IMR-90 (cell line): ENCODE measurements at regions not wholly inside any gene's neighbourhood (a gene's known extent, or its start where the extent isn't known, plus 50 kb on each side); places are given as distances from the start of the nearest gene placed in this dataset.

Experiments
- ATAC-seq: fragments of 200-7000 bp; cut with Tn5 transposase; 2 replicates; pipeline ENCODE4 v1.9.1; 2020; ENCODE audit warnings: low read depth, mild to moderate bottlenecking, moderate library complexity
- BruUV-seq: library from RNA; stranded (reverse); fragments of 400-500 nt; replicated peaks from 2 replicates; lab custom pipeline; 2021; lab: Mats Ljungman, UMichigan
- CTCF ChIA-PET: fragments of 300-600 bp; formaldehyde crosslinking; extraction: SDS; loops from one replicate; lab custom pipeline; 2021; ENCODE audit warnings: antibody characterized with exemption; lab: Yijun Ruan, JAX
- POLR2A ChIA-PET: fragments of 300-600 bp; sonication (Branson Sonifier 250); formaldehyde crosslinking; loops from one replicate; lab custom pipeline; 2022; ENCODE audit warnings: antibody characterized with exemption; ENCODE audit not compliant: unreplicated experiment; lab: Charles Lee
- DNase-seq: peaks from one replicate; pipeline ENCODE4 v3.0.0; 2013
- H2AFZ ChIP-seq: replicated peaks from 2 replicates; pipeline ENCODE3; 2013; ENCODE audit warnings: low read length, mild to moderate bottlenecking; ENCODE audit not compliant: poor library complexity
- H2AK5ac ChIP-seq: 2 replicates; pipeline ENCODE4 v1.6.1; 2013; ENCODE audit warnings: low read depth, low read length, inconsistent platforms
- H2AK9ac ChIP-seq: replicated peaks from 2 replicates; pipeline ENCODE3; 2013; ENCODE audit warnings: mild to moderate bottlenecking, low read depth, low read length, moderate library complexity; ENCODE audit not compliant: poor library complexity
- H2BK120ac ChIP-seq: 2 replicates; pipeline ENCODE4 v1.6.1; 2013; ENCODE audit warnings: low read depth, low read length, inconsistent platforms
- H2BK15ac ChIP-seq: 3 replicates; pipeline ENCODE4 v1.6.1; 2013; ENCODE audit warnings: low read depth, low read length, inconsistent platforms
- H2BK20ac ChIP-seq: 2 replicates; pipeline ENCODE4 v1.6.1; 2013; ENCODE audit warnings: low read depth, mild to moderate bottlenecking, inconsistent platforms, low read length, moderate library complexity
- H2BK5ac ChIP-seq: 2 replicates; pipeline ENCODE4 v1.6.1; 2013; ENCODE audit warnings: mild to moderate bottlenecking, low read depth, low read length, inconsistent platforms; ENCODE audit not compliant: poor library complexity, severe bottlenecking
- H3K14ac ChIP-seq: replicated peaks from 2 replicates; pipeline ENCODE4 v1.6.1; 2013; ENCODE audit warnings: low read depth, low read length, inconsistent platforms
- H3K18ac ChIP-seq: 2 replicates; pipeline ENCODE4 v1.6.1; 2013; ENCODE audit warnings: low read depth, low read length, control low read depth
- H3K23ac ChIP-seq: 2 replicates; pipeline ENCODE4 v1.6.1; 2013; ENCODE audit warnings: low read depth, low read length, inconsistent platforms
- H3K27ac ChIP-seq: 2 replicates; pipeline ENCODE4 v1.5.1; 2013; ENCODE audit warnings: mild to moderate bottlenecking, control low read depth, low read length; ENCODE audit not compliant: insufficient read depth
- H3K27me3 ChIP-seq: 2 replicates; pipeline ENCODE4 v1.6.1; 2013; ENCODE audit warnings: low read length; ENCODE audit not compliant: control insufficient read depth, insufficient read depth
- H3K36me3 ChIP-seq: 2 replicates; pipeline ENCODE4 v1.6.1; 2013; ENCODE audit warnings: low read length, mixed read lengths; ENCODE audit not compliant: control insufficient read depth, insufficient read depth
- H3K4ac ChIP-seq: 2 replicates; pipeline ENCODE4 v1.6.1; 2013; ENCODE audit warnings: low read depth, low read length, inconsistent platforms
- H3K4me1 ChIP-seq: 2 replicates; pipeline ENCODE4 v1.6.1; 2013; ENCODE audit warnings: low read length, mixed read lengths; ENCODE audit not compliant: control insufficient read depth, insufficient read depth
- H3K4me2 ChIP-seq: 2 replicates; pipeline ENCODE4 v1.6.1; 2013; ENCODE audit warnings: low read depth, mild to moderate bottlenecking, control low read depth, low read length, moderate library complexity
- H3K4me3 ChIP-seq: 2 replicates; pipeline ENCODE4 v1.5.1; 2013; ENCODE audit warnings: low read depth, mild to moderate bottlenecking, control low read depth, low read length, moderate library complexity; ENCODE audit not compliant: insufficient read depth
- H3K56ac ChIP-seq: 2 replicates; pipeline ENCODE4 v1.6.1; 2013; ENCODE audit warnings: low read length, inconsistent platforms; ENCODE audit not compliant: insufficient read depth; ENCODE audit errors: extremely low read depth
- H3K79me1 ChIP-seq, 2 experiments: 2 replicates each; pipeline ENCODE4 v1.6.1; 2013; ENCODE audit warnings: low read length in 2 of 2, inconsistent platforms in 1 of 2, low read depth in 1 of 2
- H3K9ac ChIP-seq: 2 replicates; pipeline ENCODE4 v1.6.1; 2013; ENCODE audit warnings: low read depth, low read length, control low read depth
- H3K9me1 ChIP-seq: 2 replicates; pipeline ENCODE4 v1.6.1; 2013; ENCODE audit warnings: low read length, inconsistent platforms; ENCODE audit not compliant: insufficient read depth
- H3K9me3 ChIP-seq: 2 replicates; pipeline ENCODE4 v1.6.1; 2013; ENCODE audit warnings: low read length; ENCODE audit not compliant: control insufficient read depth, insufficient read depth
- H4K20me1 ChIP-seq: 2 replicates; pipeline ENCODE4 v1.6.1; 2013; ENCODE audit warnings: low read length, inconsistent platforms; ENCODE audit not compliant: insufficient read depth
- H4K5ac ChIP-seq: 2 replicates; pipeline ENCODE4 v1.6.1; 2013; ENCODE audit warnings: mild to moderate bottlenecking, low read depth, low read length, control low read depth
- H4K8ac ChIP-seq, 2 experiments: 2 replicates each; pipeline ENCODE4 v1.6.1; 2013; ENCODE audit warnings: low read depth in 2 of 2, low read length in 2 of 2, control low read depth in 1 of 2, inconsistent platforms in 1 of 2
- H4K91ac ChIP-seq: 2 replicates; pipeline ENCODE4 v1.6.1; 2013; ENCODE audit warnings: low read depth, low read length, inconsistent platforms; ENCODE audit not compliant: insufficient read depth
- CEBPB ChIP-seq: IDR thresholded peaks from 2 replicates; pipeline ENCODE4 v1.6.1; 2012; ENCODE audit warnings: low read depth, low read length, improper control_type of control experiment
- POLR2A ChIP-seq: IDR thresholded peaks from 2 replicates; pipeline ENCODE4 v1.6.1; 2012; ENCODE audit warnings: mild to moderate bottlenecking, low read depth, low read length
- RCOR1 ChIP-seq: IDR thresholded peaks from 2 replicates; pipeline ENCODE4 v1.6.1; 2012; ENCODE audit warnings: mild to moderate bottlenecking, low read length, improper control_type of control experiment; ENCODE audit not compliant: insufficient replicate concordance
- WGBS, 2 experiments: methylation state at CpG; one replicate each; pipeline versions ENCODE4 v1.1.5 to v1.1.7; 2013; ENCODE audit warnings: missing lambda C conversion rate in 2 of 2; ENCODE audit not compliant: insufficient read length in 1 of 2; ENCODE audit errors: extremely low coverage in 2 of 2; 5-methylcytosine and 5-hydroxymethylcytosine counted together
- dilution Hi-C: fragments of 300-500 bp; cut with HindIII; formaldehyde crosslinking; loops from one replicate; pipeline ENCODE4 v1.14.3; 2018; ENCODE audit warnings: low sequenced_read_pairs; ENCODE audit not compliant: unreplicated experiment
- in situ Hi-C: fragments of 300-500 bp; cut with MboI; formaldehyde crosslinking; loops from 3 replicates; pipeline ENCODE4 v1.14.3; 2019; ENCODE audit warnings: low sequenced_read_pairs, inconsistent platforms, mixed read lengths
- intact Hi-C: fragments of 100-400 bp; cut with micrococcal nuclease; formaldehyde crosslinking; loops from 2 replicates; pipeline ENCODE4 v1.10.0; 2022

DNA sequence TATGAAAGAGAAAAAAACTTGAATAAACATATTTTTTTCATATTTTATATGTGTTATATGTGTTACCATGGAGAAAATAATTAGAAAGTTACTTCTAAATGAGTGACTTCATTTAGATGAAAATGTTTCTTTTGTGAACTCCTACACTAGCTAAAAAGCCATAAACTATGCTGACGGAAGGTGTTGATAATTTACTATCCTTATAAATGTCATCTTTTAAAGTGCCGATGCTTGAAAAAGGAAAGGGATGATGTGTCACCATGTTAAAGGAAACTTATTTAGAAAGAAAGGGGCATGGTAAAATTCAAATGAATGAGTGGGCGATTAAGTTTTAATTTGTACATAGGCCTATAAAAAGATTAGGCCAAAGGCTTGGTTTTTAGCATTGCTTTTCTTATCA is 133.8 kb downstream of the SPRY1 start:
- Histone ChIP-seq H3K9ac (no peak overlapping the region), H2BK20ac (no peak overlapping the region), H3K79me1 (no peaks in the 10 kb centered on the region), H3K9me1 (no peaks in the 10 kb centered on the region), H3K4me2 (no peak overlapping the region), H3K4me3 (no peak overlapping the region), H3K4ac (no peak overlapping the region), H3K14ac (no peak overlapping the region), H3K4me1 (peaks cover 3% of the 10 kb centered on the region; the same call in 1 of the 2 replicates), H2BK120ac (no peak overlapping the region), H3K27me3 (no peaks in the 10 kb centered on the region), H2AFZ (no peak overlapping the region), H4K20me1 (no peaks in the 10 kb centered on the region), H4K91ac (no peak overlapping the region), H2AK5ac (no peak overlapping the region), H3K27ac (no peak overlapping the region), H2BK15ac (no peak overlapping the region), H2BK5ac (no peak overlapping the region), H3K36me3 (no peaks in the 10 kb centered on the region), H4K8ac (no peak overlapping the region), H3K56ac (no peak overlapping the region), H3K18ac (no peak overlapping the region), H3K23ac (no peak overlapping the region), H2AK9ac (no peak overlapping the region), H3K9me3 (peaks cover 2% of the 10 kb centered on the region; the same call in 1 of the 2 replicates), H4K5ac (no peak overlapping the region)
- DNase-seq (no peak), ATAC-seq (no peak)
- TF ChIP-seq CEBPB (no peak), POLR2A (no peak), RCOR1 (no peak)
- intact Hi-C loops, result no loop called here
- in situ Hi-C loops, result no loop called here
- CTCF ChIA-PET, result no interaction called here
- POLR2A ChIA-PET, result no interaction called here
- no CpG with 5 or more reads among the region's 3 CpGs for WGBS, 2 experiments
- dilution Hi-C loops, result no loop called here
- no TSS peak for BruUV-seq
